Thyroid gland (tissue), 4 donors: ENCODE measurements at regions not wholly inside any gene's neighbourhood (a gene's known extent, or its start where the extent isn't known, plus 50 kb on each side); places are given as distances from the start of the nearest gene placed in this dataset.

ENCODE experiments used
- DNase-seq, 2 donors: peaks; one replicate each; pipeline ENCODE4 v3.0.0-alpha.2; 2019
- H3K27ac ChIP-seq, 3 donors: fragments of 200-600 bp; sonication (generic); 1 replicate in 2 of 3; 2 replicates in 1 of 3; pipeline ENCODE4 v1.5.1; 2016 to 2019; ENCODE audit warnings: mild to moderate bottlenecking in 1 of 3, moderate library complexity in 1 of 3
- H3K27me3 ChIP-seq: fragments of 200-600 bp; sonication (generic); one replicate; pipeline ENCODE4 v1.5.1; 2019
- H3K36me3 ChIP-seq, 2 donors: fragments of 200-600 bp; sonication (generic); one replicate each; pipeline ENCODE4 v1.5.1; 2016 to 2019
- H3K4me1 ChIP-seq, 2 donors: fragments of 200-600 bp; sonication (generic); one replicate each; pipeline ENCODE4 v1.5.1; 2017 to 2019
- H3K4me3 ChIP-seq, 3 donors: fragments of 200-600 bp; sonication (generic); replicated peaks in 1 of 3; 1 replicate in 2 of 3; 2 replicates in 1 of 3; pipeline ENCODE4 v1.5.1; 2016; ENCODE audit warnings: mild to moderate bottlenecking in 1 of 3
- H3K9me3 ChIP-seq: fragments of 200-600 bp; sonication (generic); one replicate; pipeline ENCODE4 v1.5.1; 2017
- CTCF ChIP-seq, 6 experiments: fragments of 200-600 bp in 3 of 6; fragments of 450-650 bp in 3 of 6; sonication (generic) in 3 of 6; IDR thresholded peaks; one replicate each; pipeline ENCODE4 v1.5.1; 2016 to 2019; ENCODE audit warnings: antibody characterized with exemption in 6 of 6, mild to moderate bottlenecking in 2 of 6, inconsistent platforms in 1 of 6, moderate library complexity in 1 of 6
- POLR2A ChIP-seq, 2 donors: fragments of 450-650 bp; IDR thresholded peaks; one replicate each; pipeline ENCODE4 v1.6.1; 2017; ENCODE audit warnings: antibody characterized with exemption in 2 of 2, mild to moderate bottlenecking in 2 of 2, moderate library complexity in 1 of 2
- WGBS, 2 donors: methylation state at CpG; one replicate each; pipeline ENCODE4 v1.1.5; 2017; 5-methylcytosine and 5-hydroxymethylcytosine counted together
- intact Hi-C: fragments of 100-400 bp; cut with DNase I; formaldehyde crosslinking; loops from one replicate; pipeline ENCODE4 v1.15.1; 2023

- intact Hi-C loops, result no loop called here
- 83 to 87% methylated on average over 5 of the region's 5 CpGs for WGBS, 2 donors
- Histone ChIP-seq H3K4me1 (no peaks in the 10 kb centered on the region), H3K27me3 (no peaks in the 10 kb centered on the region), H3K4me3 (no peak overlapping the region), H3K36me3 (no peaks in the 10 kb centered on the region), H3K27ac (no peak overlapping the region), H3K9me3 (no peaks in the 10 kb centered on the region)
- TF ChIP-seq POLR2A (IDR thresholded peaks at IDR 0.05), result no peak
- no peak for DNase-seq
Observed at GRCh38 chr10:23556727-23557440, 118.0 kb downstream of the OTUD1 start.

- Histone ChIP-seq H3K27ac (no peak overlapping the region), H3K27me3 (no peaks in the 10 kb centered on the region), H3K9me3 (no peaks in the 10 kb centered on the region), H3K4me1 (no peaks in the 10 kb centered on the region), H3K36me3 (no peaks in the 10 kb centered on the region), H3K4me3 (no peak overlapping the region)
- intact Hi-C loops, result no loop called here
- no peak for DNase-seq
- no peak for TF ChIP-seq POLR2A (IDR thresholded peaks at IDR 0.05)
- TF ChIP-seq CTCF (IDR thresholded peaks at IDR 0.05), result no peak
- 84 to 92% methylated on average over 4 of the region's 4 CpGs for WGBS, 2 donors
Observed at GRCh38 chr10:23557777-23558176, 118.9 kb downstream of the OTUD1 start.

GRCh38 chr10:23558361-23558799 lies 119.5 kb downstream of the OTUD1 start:
- Histone ChIP-seq H3K27me3 (no peaks in the 10 kb centered on the region), H3K36me3 (no peaks in the 10 kb centered on the region), H3K9me3 (no peaks in the 10 kb centered on the region), H3K4me3 (no peak overlapping the region), H3K27ac (no peak overlapping the region), H3K4me1 (no peaks in the 10 kb centered on the region)
- no peak for DNase-seq
- 78% methylated on average over 6 of the region's 6 CpGs for WGBS, 2 donors
- intact Hi-C loops, result no loop called here
- TF ChIP-seq POLR2A (IDR thresholded peaks at IDR 0.05) (no peak), CTCF (IDR thresholded peaks at IDR 0.05) (no peak)

- no peak for TF ChIP-seq CTCF (IDR thresholded peaks at IDR 0.05)
- TF ChIP-seq POLR2A (IDR thresholded peaks at IDR 0.05), result no peak
- no peaks in the 10 kb centered on the region for H3K36me3 ChIP-seq
- WGBS, 2 donors, result 19 to 35% methylated on average over 3 of the region's 3 CpGs
- no peaks in the 10 kb centered on the region for H3K27me3 ChIP-seq
- H3K4me1 ChIP-seq, result no peaks in the 10 kb centered on the region
- no peaks in the 10 kb centered on the region for H3K9me3 ChIP-seq
- H3K4me3 ChIP-seq, result no peak overlapping the region
- H3K27ac ChIP-seq, result no peak overlapping the region
- intact Hi-C loops, result no loop called here
- no peak for DNase-seq
Observed at GRCh38 chr10:23568996-23569395, 130.1 kb downstream of the OTUD1 start.

- H3K27ac ChIP-seq, result no peak overlapping the region
- no peaks in the 10 kb centered on the region for H3K9me3 ChIP-seq
- H3K36me3 ChIP-seq, result no peaks in the 10 kb centered on the region
- DNase-seq, result no peak
- intact Hi-C loops, result no loop called here
- TF ChIP-seq POLR2A (IDR thresholded peaks at IDR 0.05) (no peak), CTCF (IDR thresholded peaks at IDR 0.05) (no peak)
- H3K27me3 ChIP-seq, result no peaks in the 10 kb centered on the region
- no peaks in the 10 kb centered on the region for H3K4me1 ChIP-seq
- H3K4me3 ChIP-seq, result no peak overlapping the region
Observed at GRCh38 chr10:23571884-23572283, 133.0 kb downstream of the OTUD1 start.
